Activated T-helper 9 cell treated with anti-CD3 and anti-CD28 coated beads, Interleukin-2, amount 50 U/mL, for 16 hours (primary cell): ENCODE measurements at regions not wholly inside any gene's neighbourhood (a gene's known extent, or its start where the extent isn't known, plus 50 kb on each side); places are given as distances from the start of the nearest gene placed in this dataset.

ENCODE experiments used
- DNase-seq: peaks from one replicate; pipeline ENCODE4 v3.0.0-alpha.2; 2020; ENCODE audit warnings: low read depth

DNA sequence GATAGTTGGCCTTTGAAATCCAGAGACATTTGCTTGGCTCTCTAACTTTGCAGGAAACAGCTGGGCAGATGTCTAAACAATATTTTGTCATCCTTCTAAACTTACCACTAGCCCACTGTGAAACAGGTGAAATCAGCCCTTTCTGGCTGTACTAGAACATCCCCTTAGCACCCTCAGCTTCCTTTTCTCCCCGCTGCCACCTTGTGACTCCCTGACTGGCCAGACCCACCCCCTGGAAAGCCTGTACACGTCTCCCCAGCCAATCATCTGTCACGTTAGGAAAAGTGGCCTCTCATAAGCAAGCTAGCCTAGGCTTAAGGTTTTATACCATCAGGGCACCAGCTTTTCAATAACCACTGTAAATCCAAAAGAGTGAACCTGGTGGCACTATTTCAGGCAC is 88.6 kb upstream of the E2F3 start:
- no peak for DNase-seq

DNA sequence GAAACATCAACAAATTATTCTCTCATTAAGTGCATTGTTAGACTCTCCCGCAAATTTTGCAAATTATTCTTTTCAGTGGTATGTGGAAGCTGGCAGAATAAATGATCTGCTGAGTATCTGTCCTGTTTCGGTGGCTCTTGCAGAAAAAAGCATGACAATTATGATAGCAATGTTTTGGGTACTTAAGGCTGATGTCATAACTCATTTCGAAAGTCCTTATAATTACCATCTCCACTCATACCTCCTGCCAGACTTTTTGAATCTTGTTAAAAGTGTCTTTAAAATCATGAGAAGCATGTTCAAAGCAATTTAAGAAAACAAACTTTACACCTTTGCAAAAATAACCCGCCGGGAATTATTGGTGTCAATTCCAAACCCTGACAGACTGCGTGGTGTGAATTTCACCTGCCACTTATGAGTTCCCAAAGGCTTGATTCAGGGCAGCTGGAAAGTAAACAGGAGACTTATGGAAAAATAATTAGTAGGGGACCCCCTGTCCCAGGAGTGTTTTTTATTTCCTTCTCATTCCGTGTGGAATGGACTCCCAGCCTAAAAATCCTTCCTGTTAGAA is 87.6 kb upstream of the E2F3 start:
- no peak for DNase-seq

DNA sequence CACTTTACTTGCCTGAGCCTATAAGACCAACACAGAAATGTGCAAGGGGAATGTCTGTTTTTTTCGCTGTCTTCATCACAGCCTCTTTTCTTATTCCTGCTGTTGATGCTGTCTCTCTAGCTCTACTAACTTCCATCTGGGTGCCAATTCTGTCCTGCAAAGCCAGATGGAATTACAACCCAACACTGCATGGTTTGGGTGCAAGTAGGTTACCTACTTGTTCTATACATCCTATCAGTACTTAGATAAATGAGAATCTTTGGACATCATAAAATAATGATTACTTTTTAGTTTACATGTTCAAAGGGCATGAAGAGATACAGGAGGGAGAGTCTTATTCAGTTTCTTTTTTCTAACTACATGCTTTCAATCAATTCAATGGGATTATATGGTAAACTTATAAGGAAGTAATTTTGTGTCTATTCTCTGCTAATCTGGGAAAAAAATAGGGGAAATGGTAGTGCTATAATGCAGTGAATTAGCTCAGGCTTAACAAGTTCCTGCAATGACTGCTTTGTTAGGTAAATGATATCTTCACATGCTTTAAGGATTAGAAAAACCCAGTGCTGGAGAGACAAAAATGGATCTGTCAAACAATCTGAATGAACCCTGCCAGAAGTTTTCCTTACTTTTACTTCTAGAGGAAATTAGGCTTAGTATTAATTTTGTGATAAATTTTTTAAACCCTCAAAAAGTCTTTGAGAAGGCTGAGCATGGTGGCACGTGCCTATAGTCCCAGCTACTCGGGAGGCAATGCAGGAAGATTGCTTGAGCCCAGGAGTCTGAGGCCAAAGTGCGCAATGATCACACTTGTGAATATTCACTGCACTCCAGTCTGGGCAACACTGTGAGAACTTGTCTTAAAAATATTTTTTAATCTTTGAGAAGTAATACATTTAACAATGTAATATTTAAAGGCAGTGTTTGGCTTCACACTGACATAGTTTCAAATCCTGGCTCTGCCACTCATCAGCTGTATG is 86.5 kb upstream of the E2F3 start:
- no peak for DNase-seq

DNA sequence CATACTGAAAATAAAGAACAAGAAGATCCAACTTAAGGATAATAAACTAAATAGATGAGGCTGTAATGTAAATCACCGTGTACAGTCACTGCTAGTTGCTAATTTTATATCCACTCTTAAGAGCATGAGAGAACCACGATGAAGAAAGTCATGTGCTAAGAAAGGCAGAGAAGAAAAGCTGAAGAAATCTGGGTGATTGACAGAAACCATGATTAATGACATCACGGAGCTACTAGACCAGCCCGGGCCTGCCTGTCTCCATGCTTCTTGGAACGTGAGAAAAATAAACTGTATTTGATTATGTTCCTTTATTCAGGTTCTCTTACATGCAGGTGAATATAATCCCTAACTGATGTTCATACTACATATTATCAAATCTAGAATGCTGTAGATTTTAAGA is 84.2 kb upstream of the E2F3 start:
- no peak for DNase-seq

DNA sequence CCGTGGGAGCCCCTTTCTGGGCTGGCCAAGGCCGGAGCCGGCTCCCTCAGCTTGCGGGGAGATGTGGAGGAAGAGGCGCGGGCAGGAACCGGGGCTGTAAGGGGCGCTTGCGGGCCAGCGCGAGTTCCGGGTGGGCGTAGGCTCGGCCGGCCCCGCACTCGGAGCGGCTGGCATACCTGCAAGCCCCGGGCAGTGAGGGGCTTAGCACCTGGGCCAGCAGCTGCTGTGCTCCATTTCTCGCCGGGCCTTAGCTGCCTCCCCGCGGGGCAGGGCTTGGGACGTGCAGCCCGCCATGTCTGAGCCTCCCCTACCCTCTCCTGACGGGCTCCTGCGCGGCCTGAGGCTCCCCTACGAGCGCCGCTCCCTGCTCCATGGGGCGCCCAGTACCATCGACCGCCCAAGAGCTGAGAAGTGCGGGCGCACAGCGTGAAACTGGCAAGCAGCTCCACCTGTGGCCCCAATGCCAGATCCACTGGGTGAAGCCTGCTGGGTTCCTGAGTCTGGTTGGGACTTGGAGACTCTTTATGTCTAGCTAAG is 82.8 kb upstream of the E2F3 start:
- no peak for DNase-seq

DNA sequence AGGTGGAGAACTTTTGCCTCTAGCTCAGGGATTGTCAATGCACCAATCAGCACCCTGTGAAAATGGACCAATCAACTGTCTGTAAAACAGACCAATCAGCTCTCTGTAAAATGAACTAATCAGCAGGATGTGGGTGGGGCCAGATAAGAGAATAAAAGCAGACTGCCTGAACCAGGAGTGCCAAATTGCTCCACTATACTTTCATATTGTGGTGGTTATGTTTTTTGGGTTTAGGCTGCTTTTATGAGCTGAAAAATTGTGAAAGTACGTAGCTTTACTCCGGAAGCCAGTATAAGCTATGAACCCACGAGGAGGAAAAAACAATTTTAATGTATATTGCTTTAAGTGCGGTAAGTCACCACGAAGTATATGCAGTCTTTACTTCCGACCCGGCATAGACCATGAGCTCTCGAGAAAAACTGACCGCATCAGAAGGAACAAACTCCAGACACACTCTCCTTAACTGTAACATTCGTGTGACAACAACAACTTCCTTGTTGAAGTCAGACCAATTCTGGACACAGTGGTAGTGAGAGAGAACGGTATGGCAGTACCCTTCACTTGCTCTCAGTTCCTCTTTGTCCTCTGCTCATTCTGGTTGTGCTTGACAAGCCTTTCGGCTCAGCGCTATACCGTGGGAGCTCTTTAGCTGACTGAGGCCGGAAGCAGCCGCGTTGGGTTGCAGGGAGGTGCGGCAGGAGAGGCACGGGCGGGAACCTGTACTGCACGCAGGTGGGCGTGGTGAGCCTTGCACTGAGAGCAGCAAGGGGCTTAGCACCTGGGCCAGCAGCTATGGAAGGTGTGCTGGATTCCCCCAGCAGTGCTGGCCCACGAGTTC is 81.9 kb upstream of the E2F3 start:
- peak; percentile 27 for DNase-seq

DNA sequence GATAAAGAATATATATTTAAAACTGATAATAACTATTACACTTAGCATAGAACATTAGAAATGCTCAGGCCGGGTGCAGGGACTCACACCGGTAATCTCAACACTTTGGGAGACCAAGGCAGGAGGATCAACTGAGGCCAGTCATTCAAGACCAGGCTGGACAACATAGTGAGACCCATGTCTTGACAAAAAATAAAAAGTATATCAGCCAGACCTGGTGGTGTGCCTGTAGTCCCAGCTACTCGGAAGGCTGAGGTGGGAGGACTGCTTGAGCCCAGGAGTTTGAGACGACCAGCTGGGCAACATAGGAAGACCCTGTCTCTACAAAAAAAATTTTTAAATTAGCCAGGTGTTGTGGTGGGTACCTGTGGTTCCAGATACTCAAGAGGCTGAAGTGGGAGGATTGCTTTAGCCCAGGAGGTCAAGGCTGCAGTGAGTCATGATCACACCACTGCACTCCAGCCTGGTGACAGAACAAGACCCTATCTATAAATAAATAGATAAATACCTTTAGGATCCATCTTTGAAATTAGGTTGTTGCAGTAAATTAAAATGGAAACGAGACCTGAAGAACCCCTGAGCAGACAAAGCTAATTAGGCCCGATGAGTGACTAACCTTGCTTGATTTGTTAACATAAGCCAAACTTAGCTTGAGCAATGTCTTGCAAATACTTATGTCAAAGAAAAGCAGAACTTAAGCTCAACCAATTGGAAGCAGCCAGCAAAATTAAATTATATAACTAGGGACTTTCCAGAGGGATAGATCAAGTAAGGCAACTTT is 75.8 kb upstream of the E2F3 start:
- no peak for DNase-seq

DNA sequence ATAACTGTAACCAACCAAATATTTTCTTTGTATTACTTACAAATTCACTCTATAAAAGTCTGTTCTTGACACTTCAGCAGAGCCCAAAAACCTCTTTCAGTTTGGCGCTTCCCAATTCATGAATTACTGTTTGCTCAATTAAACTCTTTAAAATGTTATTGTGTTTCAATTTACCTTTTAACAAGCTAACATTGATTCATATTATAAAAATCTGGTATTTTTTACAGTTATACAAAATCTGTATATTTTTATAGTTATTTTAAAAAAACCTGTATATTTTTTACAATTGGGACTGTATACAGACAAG is 75.3 kb upstream of the E2F3 start:
- DNase-seq: no peak

DNA sequence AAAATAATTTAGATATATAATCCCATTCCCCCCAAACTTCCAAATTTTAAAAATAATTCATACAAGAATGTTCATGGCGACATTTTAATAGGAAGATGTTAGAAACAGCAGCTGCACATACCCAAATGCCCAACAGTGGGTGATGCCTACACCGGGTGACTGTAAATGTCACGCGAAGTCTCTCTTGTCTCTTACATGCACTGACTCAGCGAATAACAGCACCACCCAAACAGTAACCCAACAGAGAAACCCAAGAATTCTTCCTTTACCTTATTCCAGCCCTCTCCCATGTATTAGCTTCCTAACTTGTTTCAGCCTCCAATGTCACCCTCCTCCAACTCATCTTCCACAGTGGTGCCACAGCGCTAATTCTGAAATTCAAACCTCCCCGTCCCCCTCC is 74.5 kb upstream of the E2F3 start:
- DNase-seq: no peak

DNA sequence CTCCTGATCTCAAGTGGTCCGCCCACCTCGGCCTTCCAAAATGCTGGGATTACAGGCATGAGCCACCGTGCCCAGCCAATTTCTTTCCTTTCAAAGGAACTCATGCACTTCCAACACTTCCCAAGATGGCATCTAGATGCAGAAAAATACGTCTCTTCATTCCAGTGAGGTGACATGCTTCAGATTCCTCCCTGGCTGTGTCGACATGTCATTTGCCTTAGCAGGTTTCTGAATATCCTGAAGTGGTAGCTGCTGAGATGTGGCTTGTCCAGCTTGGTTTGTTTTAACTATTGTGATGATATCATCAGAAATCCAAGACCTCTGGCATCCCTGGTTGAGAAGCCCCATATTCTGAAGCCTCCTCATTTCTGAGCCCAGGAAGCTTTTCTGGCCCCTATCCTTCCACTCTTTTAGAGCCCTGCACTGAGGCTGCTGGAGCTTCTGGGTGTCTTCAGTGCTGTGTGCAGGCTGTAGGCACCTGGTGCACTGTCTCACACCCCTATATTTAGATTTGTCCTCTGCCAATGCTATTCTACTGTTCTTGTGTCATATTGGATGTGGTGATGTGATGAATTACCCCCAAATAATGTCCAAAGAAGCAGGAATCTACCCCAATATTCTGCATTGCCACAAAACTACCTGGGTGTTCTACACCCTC is 73.3 kb upstream of the E2F3 start:
- no peak for DNase-seq

DNA sequence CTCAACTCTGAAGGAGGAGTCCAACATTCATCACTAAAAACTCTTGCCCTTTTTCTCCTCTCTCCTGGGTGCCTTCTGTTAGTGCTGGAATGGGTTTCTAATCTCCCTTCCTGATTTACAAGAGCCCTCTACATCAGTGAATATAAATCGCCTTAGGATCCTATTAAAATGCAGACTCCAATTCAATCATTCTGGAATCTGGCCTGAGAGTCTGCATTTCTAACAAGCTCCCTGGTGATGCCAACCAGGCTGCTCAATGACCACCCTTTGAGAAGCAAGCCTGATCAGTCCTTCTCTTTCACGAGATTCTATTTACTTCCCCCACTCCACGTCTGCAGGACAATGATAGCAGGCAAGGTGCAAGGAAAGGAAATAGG is 72.8 kb upstream of the E2F3 start:
- DNase-seq: no peak

DNA sequence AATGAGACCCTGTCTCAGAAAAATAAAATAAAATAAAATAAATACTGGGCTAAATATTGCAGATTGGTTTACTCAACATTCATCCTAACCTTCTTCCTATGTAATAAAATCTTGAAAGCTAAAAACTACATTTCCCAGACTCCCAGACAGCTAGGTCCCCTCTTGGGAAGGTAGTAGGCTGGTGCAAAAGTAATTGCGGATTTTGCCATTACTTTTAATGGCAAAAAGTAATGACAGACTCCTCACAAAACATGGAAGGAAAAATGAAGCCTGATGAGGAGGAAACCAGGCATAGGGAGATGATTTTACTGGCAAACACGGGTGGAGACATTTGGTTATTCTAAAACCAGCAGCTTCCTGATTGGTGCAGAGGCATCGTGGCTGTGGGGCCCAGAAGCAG is 70.6 kb upstream of the E2F3 start:
- DNase-seq: no peak

DNA sequence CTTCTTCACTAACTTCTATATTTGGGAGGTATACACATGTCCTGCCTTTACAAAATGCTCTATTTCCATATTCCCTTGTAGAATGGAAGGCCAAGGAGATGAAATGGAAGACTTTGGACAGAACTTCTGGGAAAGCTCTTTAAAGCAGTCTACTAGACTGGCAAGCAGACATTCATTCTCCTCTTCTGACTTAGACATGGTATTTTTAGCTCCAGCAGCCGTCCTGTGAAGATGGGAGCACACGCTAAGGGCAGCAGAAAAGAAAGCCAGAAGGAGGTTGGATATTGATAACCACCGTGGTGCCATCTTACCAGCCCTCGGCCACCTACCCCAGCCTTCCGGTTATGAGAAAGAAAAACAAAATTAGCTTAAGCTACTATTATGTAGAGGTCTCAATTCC is 70.1 kb upstream of the E2F3 start:
- no peak for DNase-seq

DNA sequence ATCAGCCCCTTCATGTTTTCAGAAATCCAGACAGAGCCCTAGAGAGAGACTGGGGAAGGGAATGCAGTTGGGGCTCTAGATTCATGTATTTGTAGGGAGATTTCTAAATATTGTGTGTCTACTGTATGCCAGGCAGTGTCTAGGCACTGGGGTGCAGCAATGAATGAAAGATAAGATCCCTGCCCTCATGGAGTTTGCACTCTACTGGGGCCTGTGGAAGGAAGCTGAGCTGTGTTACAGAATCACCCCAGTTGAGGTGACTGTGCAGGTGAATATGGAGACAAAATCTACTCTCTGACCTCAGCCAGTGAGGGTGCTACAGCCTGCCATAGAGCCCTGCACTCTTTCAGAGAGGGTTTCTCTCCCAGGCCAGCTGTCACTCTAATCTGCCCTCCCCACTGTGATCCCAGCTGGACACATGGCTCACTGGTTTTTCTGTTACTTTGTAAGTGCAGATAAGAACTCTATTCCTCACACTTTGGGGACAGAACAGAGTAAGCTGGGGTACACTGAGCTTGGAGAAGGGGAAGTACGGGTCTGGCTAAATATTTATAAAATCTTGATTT is 69.2 kb upstream of the E2F3 start:
- no peak for DNase-seq

DNA sequence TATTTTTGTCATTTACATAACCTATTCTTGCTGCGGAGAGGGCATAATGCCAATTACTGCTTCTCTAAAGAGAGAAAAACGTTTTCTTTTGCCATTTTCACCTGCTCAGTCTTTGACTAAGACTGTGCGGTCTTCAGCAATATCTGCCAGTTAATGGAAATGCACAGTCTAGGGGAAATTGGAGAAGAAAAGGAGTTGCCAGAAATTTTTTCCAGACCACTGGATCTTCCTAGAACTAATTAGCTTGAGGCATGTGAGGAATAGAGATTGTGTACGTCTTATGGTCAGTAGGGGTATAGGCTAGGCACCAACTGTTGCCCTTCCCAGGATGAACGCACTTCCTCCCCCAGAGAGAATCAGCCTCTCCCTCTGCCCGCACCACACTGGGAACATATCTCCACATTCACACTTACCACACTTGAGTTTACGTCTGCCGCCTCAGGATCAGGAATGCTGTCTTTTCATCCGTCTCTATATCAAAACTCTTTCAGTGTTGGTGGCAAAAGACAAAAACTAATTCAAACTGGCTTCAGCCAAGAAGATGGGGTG is 67.9 kb upstream of the E2F3 start:
- no peak for DNase-seq

DNA sequence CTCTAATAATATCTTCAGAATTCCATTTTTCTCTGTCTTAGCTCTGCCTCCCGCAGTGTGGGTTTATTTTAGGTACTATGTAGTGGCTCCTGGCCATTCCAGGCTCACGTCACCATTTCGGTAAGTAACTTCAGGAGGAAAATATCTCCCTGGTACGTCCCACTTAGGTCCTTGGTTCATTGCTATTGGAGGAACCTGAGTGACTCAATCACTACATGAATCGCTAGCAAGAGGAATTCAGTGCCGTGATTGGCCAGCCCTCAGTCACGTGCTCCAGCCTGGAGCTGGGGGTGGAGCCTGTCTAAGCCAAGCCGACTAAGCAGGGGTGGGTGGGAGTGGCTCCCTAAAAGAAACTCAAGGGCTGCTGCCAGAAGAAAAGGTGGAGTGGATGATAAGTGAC is 67.3 kb upstream of the E2F3 start:
- no peak for DNase-seq

DNA sequence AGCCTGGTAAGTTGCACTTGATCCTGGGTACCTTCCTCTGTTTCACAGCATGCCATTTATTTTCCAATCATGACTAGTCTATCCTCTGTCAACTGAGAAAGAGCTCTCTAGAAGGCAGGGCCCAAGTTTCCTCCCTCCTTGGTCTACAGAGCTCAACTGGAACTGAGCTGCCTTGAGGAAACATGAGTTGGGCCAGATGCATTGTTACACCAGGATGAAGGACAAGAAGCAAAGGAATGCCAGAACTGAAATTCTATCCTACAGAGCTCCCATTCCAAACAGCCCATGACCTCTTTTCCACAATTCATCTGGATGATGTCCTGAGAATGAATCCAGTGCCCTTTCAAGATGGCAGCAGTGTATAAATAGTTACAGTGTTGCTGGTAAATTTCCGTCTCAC is 66.7 kb upstream of the E2F3 start:
- DNase-seq: no peak

DNA sequence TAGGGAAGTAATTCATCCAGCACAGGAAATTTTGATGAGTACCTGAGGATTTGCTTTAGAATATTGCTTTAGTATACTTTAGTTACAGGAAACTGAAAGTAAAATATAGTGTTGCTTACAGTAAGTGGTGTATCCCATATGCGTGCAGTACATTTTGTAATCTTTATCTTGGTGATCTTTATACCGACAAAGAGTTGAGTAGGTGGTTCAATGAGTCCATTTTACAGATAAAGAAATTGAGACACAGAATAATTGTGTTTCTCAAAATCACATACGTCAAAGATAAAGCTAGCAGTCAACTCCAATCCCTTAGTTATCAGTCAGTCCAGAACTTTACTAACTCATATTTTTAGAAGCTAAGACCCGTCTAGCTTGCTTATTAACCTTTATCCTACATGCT is 65.8 kb upstream of the E2F3 start:
- DNase-seq: no peak

DNA sequence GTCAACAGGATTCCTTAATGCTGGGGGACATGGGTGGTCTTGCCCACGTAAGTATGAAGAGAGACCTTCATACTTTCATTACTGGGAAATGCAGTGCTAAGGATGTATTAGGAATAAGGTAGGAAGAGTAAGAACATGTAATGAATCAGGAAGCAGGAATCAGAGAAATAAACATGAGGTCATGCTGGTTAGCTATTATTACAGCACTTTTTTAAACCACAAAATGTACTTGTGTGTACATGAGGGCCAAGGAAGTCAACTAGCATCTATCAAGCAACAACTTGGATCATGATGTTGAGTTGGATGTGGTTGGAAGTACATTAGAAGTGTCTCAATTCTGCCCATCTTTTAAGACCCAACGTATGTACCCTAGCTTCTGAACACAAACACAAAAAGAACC is 63.5 kb upstream of the E2F3 start:
- no peak for DNase-seq

DNA sequence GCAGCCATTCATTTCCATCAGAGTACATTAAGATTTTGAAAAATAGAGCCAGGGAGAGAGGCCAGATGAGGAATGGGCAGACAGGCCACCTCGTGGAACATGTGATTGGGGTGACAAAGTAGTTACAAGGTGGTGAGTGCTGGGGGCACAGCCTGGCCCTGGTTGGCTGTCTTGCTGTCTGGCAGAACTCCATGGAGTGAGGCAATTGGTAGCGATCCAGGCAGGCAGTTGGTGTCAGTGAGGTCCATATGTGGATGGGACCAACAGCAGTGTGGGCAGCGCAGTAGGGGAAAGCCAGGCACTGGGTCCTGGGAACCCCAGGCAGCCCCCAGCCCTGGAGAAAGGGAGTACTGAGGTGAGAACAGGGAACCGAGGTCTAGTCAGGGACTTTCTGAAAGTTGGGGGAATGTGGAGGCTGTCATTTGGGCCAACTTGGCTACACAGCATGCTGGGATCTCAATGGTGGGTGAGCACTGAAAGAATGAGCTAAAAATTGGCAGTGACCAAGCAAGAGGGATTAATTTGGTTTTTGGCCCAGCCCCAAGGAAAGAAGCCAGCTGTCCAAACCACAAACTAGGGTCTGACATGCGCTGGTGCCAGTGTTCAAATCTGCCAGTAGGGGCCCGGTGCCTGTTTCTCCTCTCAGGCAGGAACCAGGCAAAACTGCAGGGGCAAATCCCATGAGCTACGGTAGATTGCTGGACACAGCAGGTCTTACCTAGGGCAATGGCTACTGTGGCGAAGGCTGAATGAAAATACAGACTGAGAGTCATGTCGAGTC is 61.4 kb upstream of the E2F3 start:
- DNase-seq: no peak
